NCI-H82 treated with DMSO at 0.1 percent for 48 hours (cell line): ENCODE measurements at regions not wholly inside any gene's neighbourhood (a gene's known extent, or its start where the extent isn't known, plus 50 kb on each side); places are given as distances from the start of the nearest gene placed in this dataset.

Experiments
- DNase-seq: peaks from one replicate; lab custom pipeline; 2025; ENCODE audit not compliant: unreplicated experiment; lab: John Stamatoyannopoulos, UW

- no peak for DNase-seq
Measured at GRCh38 chr2:120864981-120865380, 129.3 kb downstream of the GLI2 start.

DNA sequence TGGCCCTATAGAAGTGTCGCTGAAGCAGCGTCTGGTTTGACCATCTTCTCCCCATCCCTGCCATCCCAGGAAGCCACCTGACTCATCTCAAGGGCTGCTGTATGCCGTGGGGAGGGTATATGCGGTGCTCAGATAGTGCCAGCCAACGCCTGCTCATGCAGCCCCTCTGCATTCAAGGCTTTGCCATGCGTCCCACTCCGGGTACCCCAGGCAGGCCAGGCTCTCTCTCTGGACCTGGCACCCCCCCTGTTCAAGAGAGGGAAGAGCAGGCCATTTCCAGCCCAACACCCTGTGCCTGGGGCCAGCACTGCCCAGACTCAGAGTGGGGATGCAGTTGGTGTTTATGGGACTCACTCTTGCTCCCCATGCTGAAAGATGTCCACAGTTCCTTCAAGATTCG is 130.0 kb downstream of the GLI2 start:
- no peak for DNase-seq

- DNase-seq, result no peak
Measured at GRCh38 chr2:120866071-120866470, 130.4 kb downstream of the GLI2 start.

- DNase-seq, result no peak
Measured at GRCh38 chr2:120866483-120867140, 130.9 kb downstream of the GLI2 start.

- no peak for DNase-seq
Measured at GRCh38 chr2:120867290-120868241, 131.9 kb downstream of the GLI2 start.

DNA sequence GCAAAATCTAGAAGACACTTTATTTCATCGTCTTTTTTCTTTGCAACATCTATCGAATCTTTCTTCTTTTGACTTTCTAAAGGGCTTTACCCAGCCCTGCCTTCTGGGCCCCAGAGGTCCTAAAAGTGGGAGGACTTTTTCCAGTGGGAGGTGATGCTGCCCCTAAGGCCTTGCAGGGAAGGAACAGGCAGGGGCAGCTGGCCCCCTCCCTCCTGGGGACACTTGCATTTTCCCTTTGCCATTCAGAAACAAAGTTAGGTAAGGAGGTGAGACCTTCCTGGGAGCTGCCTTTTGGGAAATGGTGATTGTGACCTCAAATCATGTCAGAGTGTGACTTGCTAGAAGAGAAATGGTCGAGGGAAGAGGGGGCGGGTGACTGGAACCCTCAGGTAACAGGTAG is 132.7 kb downstream of the GLI2 start:
- no peak for DNase-seq

GRCh38 chr2:120869036-120869729 is 133.5 kb downstream of the GLI2 start:
- no peak for DNase-seq

GRCh38 chr2:120869730-120870466 is 134.2 kb downstream of the GLI2 start:
- no peak for DNase-seq

DNA sequence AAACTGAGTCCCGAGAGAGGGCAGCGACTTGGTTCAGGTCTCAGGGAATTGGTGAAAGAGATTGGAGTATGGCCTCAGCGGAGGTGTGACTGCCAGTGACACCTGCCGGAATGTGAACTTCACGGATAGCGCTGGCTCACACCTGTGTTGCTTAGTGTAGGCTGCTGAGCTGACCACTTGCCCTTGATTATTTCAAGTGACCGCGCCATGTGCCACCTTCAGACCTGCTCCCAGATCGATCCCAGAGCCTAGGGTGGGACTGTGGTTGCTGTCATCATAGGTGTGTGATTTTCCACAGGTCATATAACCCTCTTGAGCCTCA is 134.8 kb downstream of the GLI2 start:
- DNase-seq, result no peak

DNA sequence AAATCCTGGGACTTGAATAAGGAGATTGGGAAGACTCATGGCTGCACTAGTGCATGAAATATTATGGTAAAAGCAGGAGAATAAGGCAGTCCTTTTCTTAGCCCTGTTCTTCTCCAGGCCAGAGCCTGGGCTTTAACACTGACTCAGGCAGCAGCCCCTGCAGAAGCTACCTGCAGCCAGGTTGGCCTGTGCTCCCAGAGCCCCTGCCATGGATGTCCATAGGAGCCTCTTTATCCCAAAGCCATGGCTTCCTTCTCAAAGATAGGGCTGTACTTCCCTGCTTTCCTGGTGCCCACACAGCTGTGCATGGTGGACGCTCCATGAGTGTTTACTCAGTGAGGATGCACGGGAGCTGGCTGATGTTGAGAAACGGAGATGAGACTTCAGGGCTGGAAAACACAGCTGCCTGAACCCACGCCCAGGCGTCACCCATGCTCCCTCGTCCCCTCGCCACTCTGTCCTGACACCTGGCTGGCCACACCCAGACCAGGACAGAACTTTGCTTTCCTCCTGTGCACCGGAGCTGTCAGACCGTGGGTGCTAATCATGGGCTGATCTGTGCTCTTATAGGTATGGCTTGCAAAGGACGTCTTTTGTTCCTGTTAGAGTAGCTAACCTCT is 135.5 kb downstream of the GLI2 start:
- no peak for DNase-seq

DNA sequence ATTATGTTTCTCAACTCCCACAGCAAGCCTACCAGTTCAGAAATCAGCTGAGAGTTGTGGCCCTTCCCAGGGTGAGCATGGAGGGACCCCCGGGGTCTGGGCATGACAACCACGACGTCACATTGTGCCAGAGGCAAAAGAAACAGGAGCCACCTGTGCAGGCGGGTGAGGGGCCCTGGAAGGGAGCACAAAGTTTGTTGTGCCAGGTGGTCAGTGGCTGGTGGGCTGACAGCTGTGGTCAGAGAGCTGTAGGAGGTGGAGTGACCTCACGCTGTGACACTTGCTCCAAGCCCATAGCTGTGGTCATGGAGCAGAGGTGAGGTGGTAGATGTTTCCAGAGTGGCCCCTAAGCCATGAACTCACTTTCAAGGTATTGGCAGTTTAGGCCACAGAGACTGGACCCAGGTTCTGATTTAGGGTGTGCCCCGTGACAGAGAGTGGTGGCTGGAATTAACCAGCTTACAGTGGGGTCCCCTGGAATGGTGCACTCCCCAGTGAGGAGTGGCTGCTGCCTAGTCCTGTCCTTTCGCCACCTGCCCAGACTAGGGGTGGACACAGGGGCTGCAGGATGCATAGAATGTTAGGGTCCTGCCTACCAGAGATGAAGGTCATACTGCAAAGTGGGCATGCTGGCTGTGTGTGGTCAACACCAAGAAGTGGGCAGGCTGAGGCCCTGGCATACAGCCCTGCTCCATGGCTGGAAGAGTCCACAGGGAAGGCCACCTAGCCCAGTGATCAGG is 136.4 kb downstream of the GLI2 start:
- DNase-seq, result no peak

GRCh38 chr2:120873958-120874887 is 138.6 kb downstream of the GLI2 start:
- DNase-seq, result no peak

DNA sequence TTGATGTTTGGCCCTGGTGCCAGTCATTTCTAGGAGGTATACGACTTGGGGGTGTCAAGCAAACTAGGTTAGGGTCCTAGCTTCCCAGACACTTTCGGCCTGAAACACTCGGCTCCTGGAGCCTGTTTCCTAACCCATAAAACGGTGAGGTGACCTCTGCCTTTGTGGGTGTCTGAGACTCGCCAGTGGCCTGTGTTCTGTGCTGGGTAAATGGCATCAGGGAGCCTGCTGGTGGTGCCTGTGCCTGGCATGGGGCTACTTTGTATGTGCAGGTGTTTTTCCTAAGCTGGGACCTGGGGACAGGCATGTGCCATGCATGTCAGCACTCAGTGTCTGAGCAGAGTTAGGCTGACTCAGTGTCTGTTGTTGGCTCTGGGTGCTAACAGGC is 139.2 kb downstream of the GLI2 start:
- no peak for DNase-seq

DNA sequence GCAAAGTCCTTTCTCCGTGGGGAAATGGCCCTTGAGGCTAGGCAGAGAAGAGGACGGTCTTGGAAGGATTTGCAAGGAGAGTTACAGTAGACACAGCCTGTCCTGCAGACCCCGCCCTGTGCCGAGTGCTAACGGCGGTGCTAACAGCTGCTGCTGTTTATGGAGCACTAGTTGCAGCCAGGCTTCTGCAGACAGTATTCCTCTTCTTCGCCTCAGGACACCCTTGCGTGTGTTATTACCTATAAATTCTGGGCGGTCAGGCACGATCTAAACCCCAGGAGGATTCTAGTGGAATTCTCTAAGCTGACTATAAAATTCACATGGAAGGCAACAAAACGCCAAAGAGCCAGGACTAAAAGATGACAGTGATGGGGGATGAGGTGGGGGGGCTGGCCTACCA is 139.8 kb downstream of the GLI2 start:
- DNase-seq, result peak; percentile 15

GRCh38 chr2:120876526-120877280 is 141.0 kb downstream of the GLI2 start:
- DNase-seq, result no peak

DNA sequence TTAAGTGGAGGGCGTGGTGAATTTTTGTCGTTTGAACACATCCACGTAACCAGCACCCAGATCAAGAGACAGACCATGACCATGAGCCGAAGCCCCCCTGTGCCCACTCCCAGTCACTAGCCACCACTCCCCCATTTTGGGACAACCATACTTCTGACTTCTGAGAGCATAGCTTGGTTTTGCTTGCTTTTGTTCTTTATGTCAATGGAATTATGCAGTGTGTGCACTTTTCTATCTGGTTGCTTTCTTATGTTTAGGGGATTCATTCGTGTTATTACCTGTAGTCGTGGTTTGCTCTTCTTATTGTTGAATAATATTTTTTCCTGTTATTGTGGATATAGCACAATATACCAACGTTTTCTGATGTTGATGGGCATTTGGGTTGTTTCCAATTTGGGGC is 141.7 kb downstream of the GLI2 start:
- no peak for DNase-seq

- DNase-seq, result no peak
Measured at GRCh38 chr2:120878970-120879369, 143.3 kb downstream of the GLI2 start.
